ENCODE measurements at regions not wholly inside any gene's neighbourhood (a gene's known extent, or its start where the extent isn't known, plus 50 kb on each side); places are given as distances from the start of the nearest gene placed in this dataset.

DNA sequence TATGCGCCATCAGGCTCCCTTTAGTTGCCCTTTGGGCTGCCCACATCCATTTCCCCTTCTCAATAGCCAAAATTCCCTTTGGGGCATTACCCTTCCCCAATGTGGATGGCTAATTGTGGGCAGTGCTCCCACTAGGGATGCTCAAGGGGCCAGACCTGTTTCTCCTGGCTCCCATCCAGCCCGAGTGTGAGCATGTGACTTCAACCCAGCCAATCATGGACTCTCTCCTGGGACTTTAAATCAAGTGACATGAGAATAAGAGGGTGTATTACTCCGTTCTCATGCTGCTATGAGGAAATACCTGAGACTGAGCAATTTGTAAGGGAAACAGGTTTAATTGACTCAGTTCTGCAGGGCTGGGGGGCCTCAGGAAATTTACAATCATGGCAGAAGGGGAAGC is 60.9 kb upstream of the WSB1 start:
- intact Hi-C loops (cut with DNase I): no loop called here
- DNase-seq (ENCODE audit: low spot score): no peak

DNA sequence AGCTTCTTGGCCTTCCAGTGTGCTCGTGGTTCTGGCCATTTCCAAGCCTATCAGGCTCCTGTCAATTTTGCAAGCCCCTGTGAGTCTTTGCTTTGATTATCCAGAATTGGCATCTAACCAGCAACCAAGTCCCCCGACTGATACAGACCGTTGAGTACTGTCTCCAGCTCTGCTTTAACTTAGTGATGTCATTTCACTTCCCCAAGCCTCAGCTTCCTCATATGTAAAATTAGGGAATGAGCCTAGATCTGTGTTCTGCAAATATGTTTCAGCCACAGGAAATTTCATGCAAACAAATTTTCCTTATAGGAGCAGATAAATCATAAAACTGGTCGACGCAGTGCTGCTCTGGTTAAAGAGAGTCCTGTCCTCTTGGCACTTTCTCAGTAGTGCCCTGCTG is 60.1 kb upstream of the WSB1 start:
- no peak for DNase-seq (ENCODE audit: low spot score)
- intact Hi-C loops (cut with DNase I): no loop called here

DNA sequence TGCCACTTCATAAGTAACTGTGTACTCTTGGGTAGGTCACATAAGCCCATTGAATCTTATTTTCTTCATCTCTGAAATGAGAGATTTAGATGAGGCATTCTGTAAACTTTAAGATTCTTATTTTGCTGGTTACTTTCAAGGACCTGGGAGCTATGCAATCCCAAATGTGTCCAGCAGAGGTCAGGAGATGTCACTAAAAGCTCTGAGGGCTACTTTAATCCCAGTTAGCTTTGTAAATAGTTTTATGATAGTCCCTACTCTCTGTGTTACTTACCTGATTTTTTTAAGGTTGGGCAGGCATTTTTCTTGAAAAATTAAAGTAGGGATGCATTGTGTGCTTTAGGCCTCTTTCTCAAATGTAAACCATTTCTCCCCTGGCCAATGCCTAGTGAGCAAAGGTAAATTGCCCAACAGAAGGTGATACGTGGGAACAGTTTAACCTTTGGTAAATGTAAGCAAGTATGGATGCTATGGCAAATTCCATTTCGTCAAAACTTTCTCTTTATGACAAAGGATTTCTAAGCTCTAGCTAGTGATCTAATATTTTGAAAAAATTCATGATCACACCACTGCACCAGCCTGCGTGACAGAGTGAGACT is 57.1 kb upstream of the WSB1 start:
- intact Hi-C loops (cut with DNase I): loop anchor here (2.0 to 5.0 kb wide), 3 partner anchors 360 to 415 kb away; no protein-coding TSS in a partner anchor
- no peak for DNase-seq (ENCODE audit: low spot score)

DNA sequence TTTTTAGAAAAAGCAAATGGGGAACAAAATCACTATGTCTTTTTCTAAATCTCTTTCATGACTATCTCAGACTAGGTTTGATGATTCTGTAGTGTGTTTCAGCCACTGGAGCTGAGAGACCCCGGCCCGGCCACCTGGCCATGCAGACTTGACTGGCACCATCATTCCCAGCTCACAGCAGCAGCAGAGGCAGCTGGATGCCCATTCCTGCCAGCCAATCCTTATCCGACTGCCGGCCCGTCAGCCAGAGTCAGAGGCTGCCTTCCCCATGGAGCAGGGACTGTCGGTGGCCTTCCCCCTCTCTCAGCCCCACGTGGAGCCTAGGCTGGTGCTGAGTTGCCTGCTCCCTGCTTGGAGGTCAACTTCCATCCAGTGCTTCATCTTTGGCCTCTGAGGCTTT is 56.0 kb upstream of the WSB1 start:
- intact Hi-C loops (cut with DNase I): loop anchor here (2.0 to 5.0 kb wide), 3 partner anchors 359 to 414 kb away; no protein-coding TSS in a partner anchor
- no peak for DNase-seq (ENCODE audit: low spot score)

DNA sequence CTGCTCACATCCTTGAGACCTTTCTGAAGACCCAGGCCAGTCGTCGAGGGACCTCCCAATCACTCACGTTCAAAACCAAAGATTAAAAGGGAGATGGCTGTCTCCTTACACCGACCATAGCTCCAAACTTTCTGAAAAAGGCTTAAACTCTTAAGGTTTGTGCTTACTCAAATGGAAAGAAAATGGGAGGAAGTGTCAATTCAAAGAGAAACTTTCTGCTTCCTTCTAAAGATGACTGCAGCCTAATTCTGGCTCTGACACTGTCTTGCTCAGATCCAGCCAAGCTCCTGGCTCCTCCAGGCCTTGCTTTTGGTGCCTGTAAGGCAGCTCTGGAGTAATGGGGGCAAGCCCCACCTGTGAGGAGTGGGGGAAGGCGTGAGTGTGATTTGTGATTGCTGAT is 54.9 kb upstream of the WSB1 start:
- intact Hi-C loops (cut with DNase I): loop anchor here (5.0 kb wide), 2 partner anchors 363 to 413 kb away; no protein-coding TSS in a partner anchor
- no peak for DNase-seq (ENCODE audit: low spot score)

DNA sequence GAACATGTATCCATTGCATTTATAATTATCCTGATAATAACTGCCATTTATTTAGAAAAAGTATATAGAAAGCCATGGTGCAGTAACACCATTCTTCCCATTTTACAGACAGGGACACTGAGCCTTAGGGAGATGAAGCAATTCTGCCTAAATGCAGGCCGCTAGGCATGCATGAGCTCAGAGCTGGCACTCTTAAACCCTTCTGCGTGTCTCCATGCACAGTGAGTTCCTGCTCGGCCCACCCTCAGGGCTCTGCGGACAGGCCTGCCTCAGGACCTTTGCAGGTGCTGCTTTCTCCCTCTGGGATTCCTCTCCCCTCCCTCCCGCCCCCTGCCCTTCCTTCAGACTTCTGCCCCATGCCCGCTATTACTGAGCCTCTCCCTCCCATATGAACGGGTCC is 54.3 kb upstream of the WSB1 start:
- no peak for DNase-seq (ENCODE audit: low spot score)
- intact Hi-C loops (cut with DNase I): loop anchor here (5.0 kb wide), 2 partner anchors 363 to 413 kb away; no protein-coding TSS in a partner anchor

DNA sequence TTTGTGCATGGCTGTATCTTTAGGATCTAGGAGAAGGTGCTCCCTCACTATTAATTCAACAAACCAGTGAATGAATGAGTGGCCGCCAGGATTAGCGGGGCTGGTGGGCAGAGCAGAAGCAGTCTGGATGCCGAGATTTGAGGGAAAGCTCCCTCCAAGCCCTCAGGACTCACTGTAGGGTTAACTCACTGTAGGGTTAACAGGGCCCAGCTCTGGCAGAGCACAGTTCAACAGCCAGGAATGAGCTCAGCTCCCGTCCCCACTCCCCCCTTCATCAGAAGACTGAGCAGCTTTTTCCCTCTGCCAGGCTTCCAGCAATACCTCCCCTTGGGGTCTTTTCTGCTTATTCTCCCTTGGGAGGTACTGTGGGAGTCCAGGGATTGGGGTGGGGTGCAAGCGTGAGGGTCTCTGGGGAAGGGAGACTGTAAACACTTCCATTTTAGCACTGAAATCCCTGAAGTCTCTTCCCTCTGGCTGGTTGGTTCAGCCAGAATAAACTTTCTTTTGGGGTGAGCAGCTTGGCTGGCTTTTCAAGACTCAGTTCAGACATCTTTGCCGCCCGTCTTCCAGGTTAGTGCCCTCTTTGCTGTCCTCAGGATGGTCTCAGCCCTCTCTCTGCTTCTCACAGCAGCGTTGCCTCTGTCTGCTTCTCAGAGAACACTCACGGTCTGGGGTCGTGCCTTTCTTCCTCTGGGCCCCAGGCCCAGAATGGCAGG is 53.7 kb upstream of the WSB1 start:
- no peak for DNase-seq (ENCODE audit: low spot score)
- intact Hi-C loops (cut with DNase I): no loop called here

DNA sequence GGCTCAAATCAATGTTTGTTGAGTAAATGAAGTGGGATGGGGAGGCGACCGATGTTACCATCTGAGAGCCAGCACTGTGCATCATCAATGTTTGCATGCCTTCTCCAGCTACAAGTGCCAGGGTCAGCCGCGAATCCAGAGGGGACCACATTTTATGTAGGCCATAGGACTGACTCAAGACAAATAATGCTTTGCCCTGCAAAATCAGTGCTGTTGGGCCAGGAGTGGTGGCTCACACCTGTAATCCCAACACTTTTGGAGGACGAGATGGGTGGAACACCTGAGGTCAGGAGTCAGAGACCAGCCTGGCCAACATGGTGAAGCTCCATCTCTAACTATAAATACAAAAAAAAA is 53.1 kb upstream of the WSB1 start:
- no peak for DNase-seq (ENCODE audit: low spot score)
- intact Hi-C loops (cut with DNase I): no loop called here

DNA sequence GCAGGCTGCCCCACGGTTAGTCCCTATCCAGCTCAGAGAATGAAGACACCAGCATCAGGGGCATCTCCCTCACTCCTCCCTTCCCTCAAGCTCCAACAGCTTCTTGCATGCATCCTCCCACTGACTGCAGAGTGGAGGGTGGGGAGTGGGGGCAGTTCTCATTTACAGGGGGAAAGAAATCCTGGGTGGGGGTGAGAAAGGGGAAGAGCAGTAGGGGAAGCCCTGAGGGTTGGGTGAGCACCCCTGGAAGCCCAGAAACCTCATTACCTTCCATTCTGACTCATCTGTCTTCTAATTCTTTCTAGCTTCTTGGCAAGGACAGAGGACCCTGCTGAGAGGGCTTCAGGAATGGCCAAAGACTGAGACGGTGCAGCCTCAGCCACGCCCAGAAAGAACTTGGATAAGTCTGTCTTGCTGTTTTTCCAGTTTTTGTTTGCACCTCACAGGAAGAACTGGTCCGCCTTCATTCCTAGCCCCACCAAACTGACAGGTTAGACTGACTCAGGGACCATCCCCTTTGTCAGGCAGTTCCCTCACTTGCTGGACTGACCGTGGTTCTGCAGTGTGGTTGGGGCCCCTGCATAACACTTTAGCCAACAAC is 52.5 kb upstream of the WSB1 start:
- intact Hi-C loops (cut with DNase I): no loop called here

DNA sequence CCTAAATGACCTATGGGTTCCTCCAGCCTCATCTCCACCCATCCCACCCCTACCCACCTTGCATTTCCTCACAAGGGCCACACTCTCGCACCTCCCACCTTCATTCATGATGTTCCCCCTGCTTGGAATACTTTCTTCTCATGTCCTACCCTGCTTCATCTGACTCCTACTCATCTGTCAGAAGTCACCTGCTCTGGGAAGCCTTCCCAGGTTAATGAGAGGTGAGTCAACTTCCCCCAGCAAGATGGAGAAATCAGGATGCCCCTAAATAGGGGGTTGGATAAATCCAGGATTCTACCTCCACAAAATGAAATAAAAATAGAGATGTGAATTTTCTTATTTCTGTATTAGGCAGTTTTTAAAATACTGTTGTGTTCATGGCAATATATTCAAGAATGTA is 51.0 kb upstream of the WSB1 start:
- no peak for DNase-seq (ENCODE audit: low spot score)
- intact Hi-C loops (cut with DNase I): loop anchor here in 1 of 2 donors (2.0 kb wide), 1 partner anchor 82 kb away; no protein-coding TSS in a partner anchor

More for the DNA sequence above, 52.5 kb upstream of the WSB1 start:
- DNase-seq (ENCODE audit: low spot score): no peak

DNA sequence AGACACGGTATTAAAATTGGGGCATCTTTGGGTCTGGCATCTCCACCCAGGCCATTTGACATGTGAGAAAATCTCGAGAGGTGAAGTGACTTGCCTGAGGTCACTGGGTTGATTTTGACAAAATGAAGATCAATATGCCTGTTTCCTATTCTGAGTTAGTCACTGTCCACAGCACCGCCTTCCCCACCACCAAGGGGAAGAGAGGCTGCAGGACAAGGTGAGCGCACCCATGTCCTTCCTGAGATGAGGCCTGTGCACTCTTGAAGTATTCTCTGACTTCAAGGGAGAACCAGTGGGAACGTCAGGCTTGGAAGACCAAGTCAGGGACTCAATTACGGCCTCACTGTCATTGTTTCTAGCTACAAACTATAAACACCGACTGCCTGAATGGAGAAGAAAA is 49.9 kb upstream of the WSB1 start:
- DNase-seq (ENCODE audit: low spot score): no peak
- intact Hi-C loops (cut with DNase I): loop anchor here in 1 of 2 donors (2.0 kb wide), 1 partner anchor 89 kb away; no protein-coding TSS in a partner anchor
